Right renal cortex interstitium (tissue), 3 donors: ENCODE measurements at regions not wholly inside any gene's neighbourhood (a gene's known extent, or its start where the extent isn't known, plus 50 kb on each side); places are given as distances from the start of the nearest gene placed in this dataset.
"Not testable (repeated sequence)": the region's sequence is repeated elsewhere in the genome, so short reads cannot be mapped to it uniquely, and the experiment has no call there.

ENCODE experiments used
- DNase-seq, 3 donors: peaks; one replicate each; pipeline ENCODE4 v3.0.0-alpha.2; 2013; ENCODE audit warnings: low read depth in 3 of 3, low spot score in 2 of 3

DNA sequence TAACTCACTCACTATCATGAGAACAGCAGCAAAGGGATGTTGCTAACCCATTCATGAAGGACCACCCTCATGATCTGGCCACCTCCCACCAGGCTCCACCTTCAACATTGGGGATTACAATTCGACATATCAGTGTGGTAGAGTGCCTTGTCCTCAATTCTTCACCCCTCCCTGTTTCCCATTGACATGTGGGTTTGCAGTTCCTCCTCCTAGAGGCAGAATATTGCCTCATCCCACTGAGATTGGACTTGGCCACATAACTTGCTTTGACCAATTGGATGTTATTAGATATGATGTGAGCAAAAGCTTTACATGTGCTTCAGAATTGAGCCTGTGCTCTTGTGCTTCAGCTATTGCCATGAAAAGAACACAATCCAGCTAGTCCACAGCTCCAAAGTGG lies 217.0 kb upstream of the CXCR4 start:
- no peak for DNase-seq

- DNase-seq = no peak
Measured at GRCh38 chr2:136332436-136333095, 214.6 kb upstream of the CXCR4 start.

DNA sequence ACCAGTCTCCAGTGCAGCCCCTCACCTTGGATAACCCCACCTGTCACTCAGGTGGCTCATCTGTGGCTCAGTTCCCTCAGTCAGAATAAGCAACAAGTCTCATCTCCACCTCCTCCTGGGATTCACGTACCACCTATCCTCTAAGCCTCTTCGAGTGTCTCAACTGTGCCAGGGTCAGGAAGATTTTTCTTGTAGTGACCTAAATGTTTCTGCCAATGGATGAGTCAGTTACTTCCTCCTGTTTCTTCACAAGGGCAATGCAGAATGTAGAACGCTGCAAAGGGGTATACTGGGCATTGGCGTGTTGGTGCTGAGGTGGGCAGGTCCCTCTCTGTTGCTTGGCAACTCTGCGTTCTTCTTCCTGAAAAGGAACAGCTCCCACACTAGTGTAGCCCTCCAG lies 213.3 kb upstream of the CXCR4 start:
- no peak for DNase-seq

DNA sequence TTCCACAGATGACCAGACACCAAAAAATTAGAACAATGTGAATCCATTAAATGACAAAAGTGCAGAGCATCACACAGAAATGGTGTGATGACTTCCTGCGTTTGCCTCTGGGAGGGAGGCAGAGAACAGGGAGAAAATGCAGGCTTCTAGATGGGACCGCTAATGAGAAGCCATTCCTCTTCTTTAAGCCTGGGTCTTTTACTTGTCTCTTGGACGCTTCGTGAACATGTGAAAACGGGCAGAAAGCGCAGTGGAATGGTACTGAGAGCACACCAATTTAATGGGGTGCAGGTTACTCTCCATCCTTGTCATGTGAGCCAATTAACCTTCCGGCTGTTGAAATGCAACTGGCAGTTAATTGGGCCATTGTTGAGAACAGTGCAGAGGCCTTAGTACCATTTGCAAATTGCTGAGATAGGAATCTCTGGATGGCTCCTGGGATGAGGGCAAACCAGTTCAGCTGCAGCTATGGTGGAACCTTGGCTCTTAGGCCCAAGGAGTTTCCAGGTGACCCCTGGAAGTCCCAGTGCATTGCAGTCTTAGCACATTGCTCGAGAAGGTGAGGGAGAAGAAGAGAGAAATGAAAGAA lies 210.4 kb upstream of the CXCR4 start:
- no peak for DNase-seq

GRCh38 chr2:136327162-136327852 lies 209.4 kb upstream of the CXCR4 start:
- DNase-seq = no peak

GRCh38 chr2:136325844-136326331 lies 207.9 kb upstream of the CXCR4 start:
- DNase-seq = no peak

DNA sequence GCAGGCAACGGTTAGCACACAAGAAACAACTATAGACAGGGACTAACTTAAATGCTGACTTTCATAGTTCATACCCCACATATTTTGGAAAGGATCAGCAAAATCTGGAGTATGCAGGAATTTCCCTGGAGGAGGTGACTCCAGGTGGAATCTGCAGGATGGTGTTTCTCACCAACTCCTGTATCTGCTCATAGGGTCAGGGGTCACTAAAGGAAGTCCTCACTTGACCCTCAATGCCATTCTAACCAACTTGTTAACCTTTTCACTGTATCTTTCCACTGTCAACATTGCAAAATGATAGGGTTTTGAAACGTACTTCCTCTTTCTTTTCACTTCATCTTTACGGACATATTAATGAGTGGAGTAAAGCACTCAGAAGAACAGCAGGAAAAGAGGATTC lies 207.0 kb upstream of the CXCR4 start:
- no peak for DNase-seq

DNA sequence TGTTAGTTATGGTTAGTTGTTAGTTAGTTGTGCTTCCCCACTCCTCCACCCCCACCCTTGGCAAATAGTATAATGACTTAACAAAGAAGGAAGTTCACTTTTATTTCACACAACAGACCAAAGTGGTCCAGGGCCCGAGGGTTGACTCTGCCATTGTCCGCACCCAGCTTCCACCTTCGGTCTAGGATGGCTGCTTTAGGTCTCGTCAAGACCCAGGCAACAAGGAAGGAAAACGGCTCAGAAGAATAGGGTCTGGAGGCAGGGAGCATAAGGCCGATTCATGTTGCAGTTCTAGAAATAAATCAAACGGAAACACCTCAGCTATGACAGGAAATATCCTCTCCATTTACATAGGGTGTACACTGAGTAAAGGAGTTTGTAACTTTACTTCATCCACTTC lies 206.0 kb upstream of the CXCR4 start:
- DNase-seq = no peak

- no peak for DNase-seq
Measured at GRCh38 chr2:136323195-136323594, 205.2 kb upstream of the CXCR4 start.

DNA sequence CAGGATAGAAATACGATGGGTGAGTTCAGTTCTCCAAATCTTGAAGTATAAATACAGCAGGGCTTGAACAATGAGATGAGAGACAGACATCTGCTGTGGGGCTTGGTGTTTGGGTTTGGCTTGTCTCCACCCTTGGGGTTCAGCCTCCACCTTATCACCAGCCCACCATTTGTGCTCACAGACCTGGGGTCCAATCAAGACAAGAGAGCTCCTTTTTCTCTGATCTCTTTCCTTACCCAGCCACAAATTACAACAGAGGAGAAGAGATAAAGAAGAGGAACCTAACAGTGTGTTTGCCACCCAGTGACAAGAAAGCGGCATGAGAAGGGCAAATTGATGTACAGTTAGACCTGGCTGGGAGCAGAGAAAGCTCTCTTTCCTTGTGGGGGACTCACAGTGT lies 204.5 kb upstream of the CXCR4 start:
- DNase-seq = no peak

- no peak for DNase-seq
Measured at GRCh38 chr2:136319651-136320050, 201.7 kb upstream of the CXCR4 start.

DNA sequence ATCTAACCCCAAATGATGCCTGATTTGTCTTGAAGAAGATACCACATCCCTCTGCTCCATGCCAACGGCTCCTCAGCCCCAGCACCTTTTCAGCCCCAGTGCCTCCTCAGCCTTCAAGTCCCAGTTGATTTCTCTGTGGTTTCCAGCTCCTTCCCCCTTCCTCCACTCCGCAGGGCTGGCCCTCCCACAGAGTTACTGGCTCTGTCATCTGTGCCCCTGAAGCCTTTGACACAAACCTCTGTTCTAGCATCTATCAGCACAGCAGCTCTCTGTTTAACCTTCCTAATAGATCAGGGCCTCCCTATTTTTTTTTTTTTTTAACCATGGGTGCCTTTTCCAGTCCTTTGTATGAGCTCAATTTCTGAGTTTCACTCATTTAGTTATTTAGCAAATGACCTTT lies 201.3 kb upstream of the CXCR4 start:
- no peak for DNase-seq

- no peak for DNase-seq
Measured at GRCh38 chr2:136314240-136314639, 196.3 kb upstream of the CXCR4 start.

- DNase-seq = not testable (repeated sequence)
Measured at GRCh38 chr2:136312568-136312967, 194.6 kb upstream of the CXCR4 start.

GRCh38 chr2:136310797-136311603 lies 193.1 kb upstream of the CXCR4 start:
- no peak for DNase-seq

DNA sequence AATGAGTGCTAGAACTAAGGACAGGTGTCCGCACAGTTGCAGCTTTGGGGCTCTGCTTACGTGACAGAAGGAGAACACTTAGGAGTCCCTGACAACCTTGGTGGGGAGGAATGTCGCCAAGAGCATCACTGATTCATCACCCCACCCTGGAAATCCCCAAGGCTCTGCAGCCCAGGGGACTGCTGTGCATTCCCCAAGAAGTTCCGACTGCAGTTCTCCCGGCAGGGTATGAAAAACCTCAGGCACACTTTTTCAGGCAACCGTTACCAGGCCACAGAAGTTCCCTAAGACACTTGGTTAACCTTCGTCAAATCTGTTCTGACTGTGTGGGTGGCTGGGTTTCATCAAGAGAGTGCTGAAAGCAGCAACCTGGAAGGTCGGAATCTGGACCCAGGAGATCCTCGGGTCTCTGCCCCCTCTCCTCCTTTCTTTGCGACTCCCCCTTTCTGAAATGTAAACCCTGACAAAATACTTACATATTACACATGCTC lies 192.1 kb upstream of the CXCR4 start:
- DNase-seq = no peak

DNA sequence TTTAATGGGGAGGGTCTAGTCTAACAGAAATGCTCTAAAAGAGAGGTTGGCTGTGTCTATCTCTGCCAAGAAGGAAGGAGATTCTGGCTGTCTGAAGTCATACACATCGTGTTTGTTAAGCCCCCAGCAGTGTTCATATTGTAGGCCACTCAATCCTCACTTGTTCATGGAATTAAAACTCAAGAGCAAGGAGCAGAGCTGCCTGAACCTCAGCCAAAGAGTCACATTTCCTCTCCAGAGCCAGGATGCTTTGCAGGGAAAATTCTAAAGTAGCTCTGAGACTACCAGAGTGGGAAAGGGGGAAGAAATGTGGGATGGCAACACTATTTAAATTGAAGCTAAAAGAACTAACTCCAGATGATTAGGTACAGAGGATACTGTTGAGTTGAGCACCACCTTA lies 190.7 kb upstream of the CXCR4 start:
- no peak for DNase-seq

DNA sequence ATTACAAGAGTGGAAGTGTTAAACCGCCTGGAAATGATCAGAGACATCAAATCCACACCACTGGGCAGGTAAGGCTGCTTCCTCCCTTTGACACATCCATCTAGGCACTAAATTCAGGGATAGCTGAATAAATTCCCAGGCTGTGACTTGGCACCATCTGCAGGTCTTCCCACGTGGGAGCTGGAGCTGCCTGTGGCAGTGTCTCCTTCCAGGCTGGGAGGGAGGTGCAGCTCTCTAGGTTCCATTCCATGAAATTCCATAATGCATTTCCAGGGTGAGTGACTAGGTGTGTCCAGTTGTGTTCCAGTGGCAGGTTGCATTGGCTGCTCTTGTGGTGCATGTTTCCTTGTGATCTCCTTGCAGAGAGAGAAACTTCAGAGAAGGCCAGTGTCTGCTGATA lies 188.9 kb upstream of the CXCR4 start:
- DNase-seq = no peak

DNA sequence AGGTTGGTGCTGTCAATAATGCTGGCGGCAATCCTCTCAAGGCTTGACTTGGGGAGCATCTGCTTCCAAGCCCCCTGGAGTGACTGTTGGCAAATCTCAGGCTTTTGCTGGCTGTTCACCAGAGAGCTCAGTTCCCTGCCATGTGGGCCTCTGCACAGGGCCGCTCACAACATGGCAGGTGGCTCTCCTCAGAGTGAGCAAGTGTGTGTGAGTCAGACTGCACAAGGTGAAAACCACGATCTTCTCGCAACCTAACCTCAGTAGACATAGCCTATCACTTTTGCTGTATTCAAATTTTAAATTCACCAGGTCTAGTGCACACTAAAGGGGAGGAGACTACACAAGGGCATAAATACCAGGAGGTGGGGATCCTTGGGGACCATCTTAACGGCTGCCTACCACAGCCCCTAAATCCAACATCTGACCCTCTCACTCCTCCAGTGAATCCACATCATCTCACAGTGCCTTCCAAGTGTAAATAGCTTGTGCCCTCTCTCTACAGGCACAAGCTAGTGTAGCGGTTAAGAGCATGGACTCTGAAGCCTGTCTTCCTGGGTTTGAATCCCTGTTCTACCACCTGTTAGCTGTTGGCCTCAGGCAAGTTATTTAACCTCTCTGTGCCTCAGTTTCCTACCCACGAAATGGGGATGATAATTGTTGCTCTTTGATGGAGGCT lies 187.7 kb upstream of the CXCR4 start:
- no peak for DNase-seq

DNA sequence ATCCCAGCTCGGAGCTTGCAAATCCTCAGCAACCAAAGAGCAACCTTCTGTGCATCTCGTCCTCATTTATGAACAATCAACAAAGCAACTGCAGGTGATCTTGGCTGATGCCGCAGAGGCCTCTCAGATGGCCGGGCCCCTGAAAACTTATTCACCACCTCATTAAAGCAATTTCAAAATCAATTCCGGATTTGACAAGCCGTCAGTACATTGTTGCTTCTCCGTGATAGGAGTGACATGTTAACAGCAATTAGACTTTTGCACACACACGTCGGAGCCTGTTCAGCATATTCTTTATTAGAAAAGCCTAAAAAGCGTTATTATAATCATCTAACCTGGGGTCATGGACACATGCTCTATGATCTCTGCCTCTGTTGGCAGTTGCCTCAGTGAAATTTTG lies 183.1 kb upstream of the CXCR4 start:
- DNase-seq = no peak

DNA sequence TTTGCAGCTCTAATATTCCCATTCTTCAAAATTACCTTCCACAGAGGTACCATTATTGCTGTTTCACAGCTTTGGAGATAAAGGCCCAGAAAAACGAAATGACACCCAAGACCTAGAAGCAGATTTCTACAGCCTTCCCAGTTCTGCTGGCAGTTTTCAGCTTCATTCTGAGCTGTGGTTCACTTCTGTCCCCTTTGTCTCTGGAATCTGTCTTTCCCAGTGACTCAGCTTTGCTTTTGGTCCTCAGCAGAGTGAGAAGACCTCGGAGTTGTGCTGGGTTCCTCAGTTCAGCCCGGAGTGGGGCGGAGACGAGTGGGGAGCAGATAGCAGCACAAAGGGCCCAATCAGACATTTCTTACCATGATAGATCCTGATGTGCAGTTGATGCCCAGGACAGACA lies 180.7 kb upstream of the CXCR4 start:
- DNase-seq = no peak
